ENCODE measurements at regions not wholly inside any gene's neighbourhood (a gene's known extent, or its start where the extent isn't known, plus 50 kb on each side); places are given as distances from the start of the nearest gene placed in this dataset.
A peak's percentile ranks its signal among the peaks of the same experiment; 100 is the strongest.

DNA sequence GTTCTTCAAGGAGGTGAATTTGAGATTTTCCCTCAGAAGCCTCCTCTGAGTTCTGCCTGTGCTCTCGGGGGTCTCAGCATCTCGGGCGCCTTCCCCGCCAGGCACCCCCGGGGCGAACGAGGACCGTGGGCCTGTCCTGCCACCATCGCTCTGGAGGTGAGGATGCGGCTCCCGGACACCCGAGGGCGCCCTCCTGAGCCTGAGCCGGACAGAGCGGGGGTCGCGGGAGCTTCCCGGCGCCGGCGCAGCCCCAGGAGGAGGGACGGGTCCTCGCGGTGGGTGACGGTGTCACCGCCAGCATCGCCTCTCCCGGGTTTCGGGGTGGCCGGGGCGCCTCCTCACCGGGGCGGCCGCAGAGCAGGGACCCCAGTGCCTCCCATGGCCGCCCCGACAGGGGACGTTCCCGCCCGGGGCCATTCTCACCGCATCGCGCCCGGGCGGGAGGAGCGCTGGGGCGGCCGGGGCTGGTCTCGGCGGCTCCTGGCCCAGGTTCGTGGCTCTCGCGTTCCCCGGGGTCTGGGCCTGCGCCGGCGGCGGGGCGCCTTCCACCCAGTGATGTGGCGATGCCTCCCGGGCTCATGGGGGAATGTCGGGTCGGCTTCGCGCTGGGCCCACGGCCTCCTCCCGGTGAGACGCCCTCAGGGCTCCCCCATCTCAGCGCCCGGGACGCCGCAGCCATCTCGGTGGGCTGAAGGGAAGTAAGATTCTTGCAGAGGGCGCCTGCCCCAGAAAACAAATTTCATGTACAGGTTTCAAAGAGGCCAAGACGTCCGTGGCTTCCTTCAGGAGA lies 210.5 kb downstream of the ERMARD start:
- peak; percentile 70 for DNase-seq
- ATAC-seq: peak; percentile 92
- intact Hi-C loops (cut with micrococcal nuclease): no loop called here

DNA sequence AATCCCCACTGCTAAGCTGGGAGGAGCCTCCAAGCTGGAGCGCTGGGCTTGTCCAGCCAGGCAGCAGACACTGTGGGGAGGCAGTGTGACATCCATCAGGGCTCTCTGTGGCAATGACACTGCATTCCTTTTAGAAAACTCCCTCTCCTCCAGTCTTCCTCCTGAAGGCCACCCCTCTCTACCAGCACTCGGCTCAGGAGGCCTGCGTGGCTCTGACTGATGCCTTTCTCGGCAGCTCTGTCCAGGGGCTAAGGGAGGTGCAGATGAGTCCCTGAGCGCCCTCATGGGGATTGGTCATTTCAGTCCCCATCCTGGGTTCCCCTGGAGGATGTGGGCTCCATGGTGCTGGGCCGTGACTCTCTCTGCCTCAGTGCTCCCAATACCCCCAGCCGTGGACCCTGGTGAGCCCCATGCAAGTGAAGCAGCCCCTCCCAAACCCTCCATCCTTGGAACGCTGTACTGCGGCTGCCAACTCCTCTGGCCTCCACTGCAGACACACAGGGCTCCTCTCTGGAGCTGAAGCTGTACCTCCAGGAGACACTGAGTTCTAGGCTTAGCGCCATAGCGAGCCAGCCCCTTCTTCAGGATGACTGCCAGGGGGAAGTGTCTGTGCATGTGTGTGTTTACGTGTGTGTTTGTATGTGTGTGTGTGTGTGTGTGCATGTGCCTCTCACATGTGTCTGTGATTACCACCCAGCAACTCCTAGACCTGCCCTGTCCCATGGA lies 209.6 kb downstream of the ERMARD start:
- DNase-seq: no peak
- no peak for ATAC-seq
- intact Hi-C loops (cut with micrococcal nuclease): no loop called here

DNA sequence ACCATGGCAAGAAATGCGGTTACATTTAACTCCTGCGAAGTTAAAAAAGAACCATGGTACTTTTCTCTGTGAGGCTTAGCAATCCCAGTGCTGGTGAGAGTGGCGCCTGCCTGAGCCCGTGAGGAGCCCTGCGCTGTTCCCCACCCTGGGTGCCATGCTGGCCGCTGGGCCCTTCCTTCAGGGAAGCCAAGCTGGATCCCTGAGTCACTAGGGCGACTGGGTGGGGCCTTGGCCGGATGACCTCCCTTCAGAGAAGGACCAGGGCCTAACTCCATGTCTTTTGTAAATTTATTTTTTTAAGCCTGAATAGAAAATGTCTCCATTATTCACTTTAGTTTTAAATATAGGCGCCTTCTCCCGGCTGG lies 209.1 kb downstream of the ERMARD start:
- no peak for ATAC-seq
- intact Hi-C loops (cut with micrococcal nuclease): no loop called here

GRCh38 chr6:169960003-169960344 lies 208.6 kb downstream of the ERMARD start:
- DNase-seq: no peak
- ATAC-seq: no peak
- intact Hi-C loops (cut with micrococcal nuclease): no loop called here

More for the DNA sequence above, 209.1 kb downstream of the ERMARD start:
- no peak for DNase-seq

DNA sequence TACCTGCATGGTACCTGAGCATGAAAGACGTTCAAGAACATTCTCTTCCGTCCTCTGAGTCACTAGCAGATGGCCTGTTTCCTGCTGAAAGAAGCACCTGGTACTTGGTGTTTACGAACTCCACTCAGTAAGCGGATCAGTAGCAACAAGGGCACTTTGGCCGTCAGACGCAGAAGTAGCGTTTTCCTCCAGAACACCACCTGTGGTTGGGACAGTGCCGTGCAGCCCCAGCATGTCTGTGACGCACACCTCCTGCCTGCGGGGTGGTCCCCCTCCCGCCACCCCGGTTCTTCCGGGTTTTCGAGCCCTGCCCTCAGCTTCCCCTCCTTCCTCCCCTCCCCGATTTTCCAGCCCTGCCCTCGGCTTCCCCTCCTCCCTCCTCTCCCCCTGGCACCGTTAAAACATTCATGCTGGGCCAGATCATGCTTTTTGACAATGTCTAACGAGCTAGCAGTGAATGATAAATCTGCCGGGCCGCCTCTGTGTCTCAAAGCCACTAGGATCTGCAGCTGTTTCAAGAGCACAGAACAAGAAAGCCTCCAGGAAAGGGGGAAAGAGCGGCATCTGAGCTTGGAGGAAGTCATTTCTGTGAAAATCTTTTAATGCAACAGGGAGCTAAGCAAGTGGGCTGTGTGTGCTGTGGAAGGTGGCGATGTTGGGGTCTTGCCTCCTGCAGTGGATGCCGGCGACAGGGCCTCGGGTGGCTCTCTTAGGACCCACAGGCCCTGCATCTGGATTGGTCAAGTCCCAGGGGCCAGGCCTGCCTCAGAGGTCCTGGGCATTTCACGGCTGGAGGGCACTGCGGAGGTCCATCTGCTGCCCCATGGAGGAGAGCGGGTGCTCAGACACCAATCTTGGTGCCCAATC lies 207.9 kb downstream of the ERMARD start:
- DNase-seq: no peak
- ATAC-seq: no peak
- intact Hi-C loops (cut with micrococcal nuclease): no loop called here

- intact Hi-C loops (cut with micrococcal nuclease): no loop called here
- no peak for ATAC-seq
- DNase-seq: no peak
These were observed 207.1 kb downstream of the ERMARD start for GRCh38 chr6:169958510-169958909.

GRCh38 chr6:169957351-169957963 lies 206.0 kb downstream of the ERMARD start:
- intact Hi-C loops (cut with micrococcal nuclease): no loop called here
- DNase-seq (no peak), ATAC-seq (no peak)

DNA sequence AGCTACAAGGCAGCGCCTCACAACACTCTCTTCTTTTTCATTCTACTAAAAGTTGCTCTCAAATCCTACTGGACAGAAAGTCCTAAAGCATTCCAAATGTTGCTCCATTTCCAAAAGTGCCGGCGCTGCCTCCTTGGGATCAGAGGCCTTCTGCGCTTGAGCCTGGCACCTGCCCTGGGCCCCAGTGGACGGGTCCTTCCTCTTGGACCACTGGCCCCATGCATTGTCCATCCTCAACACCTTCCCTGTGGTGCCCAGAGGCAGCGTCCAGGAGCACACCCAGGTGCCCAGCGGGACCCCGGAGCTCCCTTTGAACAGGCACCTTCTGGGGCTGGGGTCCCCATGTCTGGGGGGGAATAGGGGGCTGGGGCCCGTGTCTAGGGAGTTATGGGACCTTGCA lies 205.2 kb downstream of the ERMARD start:
- intact Hi-C loops (cut with micrococcal nuclease): no loop called here
- ATAC-seq (no peak), DNase-seq (no peak)

DNA sequence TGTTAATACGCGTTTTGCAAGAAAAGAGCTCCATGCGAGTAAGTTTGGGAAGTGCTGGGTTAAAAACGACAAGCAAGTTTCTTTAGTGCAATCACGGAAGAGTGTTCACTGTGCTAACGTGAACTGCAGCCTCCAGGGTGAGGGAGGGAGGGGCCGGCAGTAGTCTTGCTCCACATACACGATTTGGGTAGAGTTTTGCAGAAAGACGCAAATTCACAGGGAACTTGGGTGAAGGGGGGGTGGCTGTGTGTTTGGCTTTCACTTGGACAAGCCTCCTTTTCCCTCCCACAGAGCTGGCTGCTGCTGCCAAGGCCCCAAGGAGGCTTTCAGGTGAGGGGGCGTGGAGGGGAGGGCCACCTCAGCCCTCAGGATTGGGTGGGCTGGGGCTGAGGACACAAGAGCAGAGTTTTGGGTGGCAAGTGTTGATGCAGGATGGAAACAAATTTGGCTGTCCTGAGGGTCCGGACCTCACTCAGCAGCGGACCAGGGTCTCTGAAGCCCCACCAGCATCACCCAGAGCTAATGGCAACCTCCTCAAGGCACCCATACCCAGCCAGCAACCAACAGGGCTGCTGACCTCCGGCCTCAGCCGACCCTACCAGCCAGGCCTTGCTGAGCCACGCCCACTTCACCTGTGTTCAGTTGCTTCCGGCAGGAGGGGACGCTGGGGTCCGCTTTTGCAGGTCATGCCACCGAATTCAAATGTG lies 204.5 kb downstream of the ERMARD start:
- intact Hi-C loops (cut with micrococcal nuclease): no loop called here
- ATAC-seq (no peak), DNase-seq (no peak)

DNA sequence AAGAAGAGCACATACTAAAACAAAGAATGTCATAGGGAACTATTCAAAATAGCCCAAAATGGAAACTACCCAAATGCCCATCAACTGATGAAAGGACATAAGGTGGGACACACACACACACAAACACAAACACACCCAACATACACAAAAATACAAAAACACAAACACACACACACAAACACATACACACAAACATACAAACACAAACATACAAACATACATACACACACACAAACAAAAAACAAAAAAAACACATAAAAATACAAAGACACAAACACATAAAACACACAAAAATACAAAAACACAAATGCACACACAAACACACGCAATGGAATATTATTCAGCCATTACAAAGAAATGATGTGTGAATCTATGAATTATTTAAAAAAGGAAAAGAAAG lies 203.6 kb downstream of the ERMARD start:
- intact Hi-C loops (cut with micrococcal nuclease): no loop called here
- no peak for DNase-seq
- ATAC-seq: no peak

GRCh38 chr6:169953686-169954085 lies 202.3 kb downstream of the ERMARD start:
- intact Hi-C loops (cut with micrococcal nuclease): no loop called here
- no peak for ATAC-seq
- DNase-seq: no peak

DNA sequence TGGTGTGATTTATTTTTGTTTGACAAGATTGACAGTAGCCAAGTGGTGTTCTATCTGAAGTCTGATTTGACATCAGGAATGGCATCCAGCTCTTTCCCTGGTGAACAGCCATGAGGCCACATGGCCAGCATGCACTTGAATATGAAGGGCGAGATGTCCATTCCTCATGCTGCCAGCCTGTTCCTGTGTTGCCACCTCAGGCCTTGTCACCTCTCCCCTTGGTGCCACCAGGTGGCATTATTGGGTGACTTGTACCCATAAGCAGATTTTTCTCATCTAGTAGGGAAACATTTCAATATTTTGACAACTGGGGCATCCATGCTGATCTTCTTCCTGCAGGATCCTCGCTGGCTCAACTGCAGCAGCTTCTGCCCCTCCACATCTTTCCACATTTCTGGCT lies 199.1 kb downstream of the ERMARD start:
- DNase-seq (no peak), ATAC-seq (peak; percentile 78)
- intact Hi-C loops (cut with micrococcal nuclease): no loop called here

- intact Hi-C loops (cut with micrococcal nuclease): no loop called here
- no peak for DNase-seq
- ATAC-seq: no peak
These were observed 198.2 kb downstream of the ERMARD start for GRCh38 chr6:169949511-169950097.

DNA sequence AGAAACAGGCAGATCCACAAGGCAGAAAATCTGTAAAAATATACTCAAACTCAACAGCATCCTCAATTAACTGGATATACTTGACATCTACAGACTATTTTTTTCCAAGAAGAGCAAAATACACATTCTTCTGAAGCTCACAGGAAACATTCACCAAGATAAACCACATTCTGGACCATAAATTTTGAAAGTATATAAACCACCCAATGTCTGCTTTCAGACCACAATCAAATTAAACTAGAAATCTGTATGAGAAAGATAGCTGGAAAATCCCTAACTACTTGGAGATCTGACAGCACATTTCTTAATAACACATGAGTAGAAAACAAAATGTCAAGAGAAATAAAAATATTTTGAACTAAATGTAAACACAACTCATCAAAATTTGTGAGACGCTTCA lies 195.5 kb downstream of the ERMARD start:
- DNase-seq: no peak
- no peak for ATAC-seq
- intact Hi-C loops (cut with micrococcal nuclease): no loop called here

- DNase-seq (no peak), ATAC-seq (no peak)
- intact Hi-C loops (cut with micrococcal nuclease): no loop called here
These were observed 193.7 kb downstream of the ERMARD start for GRCh38 chr6:169945117-169945516.

DNA sequence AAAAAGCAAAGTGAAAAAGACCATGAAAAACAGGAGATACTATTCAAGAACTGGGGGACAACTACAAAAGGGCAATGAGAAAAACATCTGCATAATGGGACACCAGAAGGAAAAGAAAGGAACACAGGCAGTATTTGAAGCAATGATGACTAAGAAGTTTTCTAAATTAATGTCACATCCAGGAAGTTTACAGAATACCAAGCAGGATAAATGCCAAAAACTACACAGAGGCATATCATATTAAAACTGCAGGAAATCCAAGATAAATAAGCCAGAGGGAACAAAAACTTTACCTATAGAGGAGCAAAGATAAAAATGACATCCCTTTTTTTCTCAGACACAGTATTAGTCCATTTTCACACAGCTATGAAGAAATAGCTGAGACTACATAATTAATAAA lies 193.0 kb downstream of the ERMARD start:
- intact Hi-C loops (cut with micrococcal nuclease): no loop called here

DNA sequence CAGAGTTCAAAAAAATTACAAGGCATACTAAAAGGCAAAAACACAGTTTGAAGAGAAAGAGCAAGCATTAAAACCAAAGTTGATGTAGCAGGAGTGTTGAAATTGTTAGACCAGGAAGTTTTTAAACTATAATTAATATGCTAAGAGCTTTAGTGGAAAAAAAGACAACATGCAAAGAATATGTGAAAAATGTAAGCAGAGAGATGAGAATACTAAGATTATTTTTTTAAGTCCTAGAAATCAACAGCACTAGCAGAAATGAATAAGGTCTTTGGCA lies 192.6 kb downstream of the ERMARD start:
- ATAC-seq (no peak), DNase-seq (no peak)
- intact Hi-C loops (cut with micrococcal nuclease): no loop called here

More for the DNA sequence above, 193.0 kb downstream of the ERMARD start:
- ATAC-seq (no peak), DNase-seq (no peak)

GRCh38 chr6:169943241-169944060 lies 192.0 kb downstream of the ERMARD start:
- ATAC-seq (no peak), DNase-seq (no peak)
- intact Hi-C loops (cut with micrococcal nuclease): no loop called here
